Mesothelial cell of epicardium (in vitro differentiated cells): ENCODE measurements at regions not wholly inside any gene's neighbourhood (a gene's known extent, or its start where the extent isn't known, plus 50 kb on each side); places are given as distances from the start of the nearest gene placed in this dataset.

Source experiments
- DNase-seq, 2 experiments: peaks; one replicate each; pipeline ENCODE4 v3.0.0; 2021; ENCODE audit warnings: low spot score in 2 of 2; ENCODE audit not compliant: unreplicated experiment in 2 of 2
- H3K27ac Mint-ChIP-seq: 2 replicates; pipeline ENCODE4 v1.8.0; 2021; ENCODE audit warnings: mixed read lengths
- H3K27me3 Mint-ChIP-seq: 2 replicates; pipeline ENCODE4 v1.8.0; 2021; ENCODE audit warnings: low read depth, mixed read lengths
- H3K36me3 Mint-ChIP-seq: 2 replicates; pipeline ENCODE4 v1.8.0; 2021; ENCODE audit warnings: mixed read lengths
- H3K4me1 Mint-ChIP-seq: 2 replicates; pipeline ENCODE4 v1.8.0; 2021; ENCODE audit warnings: mixed read lengths
- H3K4me3 Mint-ChIP-seq: 2 replicates; pipeline ENCODE4 v1.8.0; 2021; ENCODE audit warnings: mild to moderate bottlenecking, moderate library complexity, mixed read lengths
- H3K9me3 Mint-ChIP-seq: 2 replicates; pipeline ENCODE4 v1.8.0; 2021; ENCODE audit warnings: mixed read lengths
- TF ChIP-seq, protein P1 (sequence below): fragments of 200-600 bp; sonication (generic); IDR thresholded peaks from one replicate; pipeline ENCODE4 v1.5.0; 2021; ENCODE audit warnings: antibody characterized with exemption; ENCODE audit not compliant: unreplicated experiment

DNA sequence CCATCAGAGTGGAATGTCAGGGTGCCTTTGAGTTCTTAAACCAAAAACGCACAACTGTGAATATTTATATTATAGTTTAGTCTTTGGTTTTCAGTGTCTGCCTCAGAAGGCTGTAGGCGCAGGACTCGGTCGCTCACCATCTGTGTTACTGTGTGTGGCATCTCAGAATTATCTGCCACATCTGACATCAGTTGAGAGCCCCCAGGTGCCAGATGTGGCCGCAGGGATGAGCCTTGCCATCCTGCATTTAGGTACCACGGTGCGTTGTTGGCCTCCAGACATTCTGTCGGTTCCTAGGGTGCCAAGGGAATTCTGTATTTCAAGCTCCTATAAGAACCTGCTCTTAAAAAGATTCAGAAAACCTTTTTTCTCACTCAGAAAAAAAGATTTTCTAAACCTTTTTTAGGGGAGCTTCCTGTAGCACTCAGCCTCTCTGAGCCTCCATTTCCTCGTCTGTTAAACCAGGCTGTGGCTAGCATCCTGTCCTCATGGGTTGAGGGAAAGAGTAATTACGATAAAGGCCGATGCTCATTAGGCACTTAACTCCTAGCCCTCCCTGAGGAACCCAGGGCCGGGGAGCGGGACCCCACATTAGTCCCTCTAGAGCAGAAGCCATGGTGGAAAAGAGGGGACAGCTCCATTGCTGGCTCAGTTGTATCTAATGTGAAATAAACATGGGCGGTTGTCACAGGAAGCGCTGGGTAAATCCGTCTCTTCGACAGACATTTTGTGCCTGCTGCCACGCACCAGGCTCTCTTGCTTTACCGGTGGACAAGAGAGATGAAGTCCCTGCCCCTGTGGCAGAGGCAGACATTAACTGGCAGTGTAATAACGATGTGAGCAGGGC is 70.2 kb upstream of the MORC3 start:
- Mint-ChIP-seq H3K36me3 (peaks cover 28% of the 10 kb centered on the region), H3K4me1 (peaks cover 20% of the 10 kb centered on the region), H3K27me3 (no peaks in the 10 kb centered on the region), H3K27ac (no peak overlapping the region), H3K4me3 (no peak overlapping the region), H3K9me3 (no peaks in the 10 kb centered on the region)
- TF ChIP-seq, protein P1, sequence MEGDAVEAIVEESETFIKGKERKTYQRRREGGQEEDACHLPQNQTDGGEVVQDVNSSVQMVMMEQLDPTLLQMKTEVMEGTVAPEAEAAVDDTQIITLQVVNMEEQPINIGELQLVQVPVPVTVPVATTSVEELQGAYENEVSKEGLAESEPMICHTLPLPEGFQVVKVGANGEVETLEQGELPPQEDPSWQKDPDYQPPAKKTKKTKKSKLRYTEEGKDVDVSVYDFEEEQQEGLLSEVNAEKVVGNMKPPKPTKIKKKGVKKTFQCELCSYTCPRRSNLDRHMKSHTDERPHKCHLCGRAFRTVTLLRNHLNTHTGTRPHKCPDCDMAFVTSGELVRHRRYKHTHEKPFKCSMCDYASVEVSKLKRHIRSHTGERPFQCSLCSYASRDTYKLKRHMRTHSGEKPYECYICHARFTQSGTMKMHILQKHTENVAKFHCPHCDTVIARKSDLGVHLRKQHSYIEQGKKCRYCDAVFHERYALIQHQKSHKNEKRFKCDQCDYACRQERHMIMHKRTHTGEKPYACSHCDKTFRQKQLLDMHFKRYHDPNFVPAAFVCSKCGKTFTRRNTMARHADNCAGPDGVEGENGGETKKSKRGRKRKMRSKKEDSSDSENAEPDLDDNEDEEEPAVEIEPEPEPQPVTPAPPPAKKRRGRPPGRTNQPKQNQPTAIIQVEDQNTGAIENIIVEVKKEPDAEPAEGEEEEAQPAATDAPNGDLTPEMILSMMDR, result no peak
- DNase-seq, result no peak

DNA sequence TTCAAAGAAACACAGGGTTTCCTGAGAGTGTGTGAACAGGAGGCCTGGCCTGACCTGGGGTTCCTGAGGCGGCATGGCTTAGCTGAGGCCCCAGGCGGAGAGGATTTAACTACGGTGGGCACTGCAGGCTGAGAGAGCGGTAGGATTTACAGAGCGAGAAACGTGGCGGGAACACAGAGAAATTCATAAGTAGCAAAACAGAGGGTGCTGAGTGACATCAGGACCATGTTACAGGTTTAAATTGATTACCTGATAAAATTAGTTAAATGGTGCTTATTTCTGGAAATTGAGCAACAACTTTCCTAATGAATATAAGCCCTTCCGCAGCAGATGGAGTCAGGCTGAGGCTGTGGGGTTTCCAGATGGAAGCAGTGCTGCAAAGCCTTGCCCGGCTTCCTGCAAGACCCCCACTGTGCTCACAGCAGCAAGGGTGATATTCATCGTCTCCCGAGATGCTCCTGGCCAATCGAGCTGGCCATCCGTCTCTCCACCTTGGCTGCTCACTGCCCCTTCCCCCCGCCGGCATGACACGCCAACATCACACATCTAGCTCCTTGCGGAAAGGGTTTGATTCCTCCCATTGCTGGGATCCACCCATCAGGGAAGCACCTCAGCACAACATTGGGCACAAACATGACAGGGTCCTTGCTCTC is 69.4 kb upstream of the MORC3 start:
- H3K4me1 Mint-ChIP-seq, result peaks cover 20% of the 10 kb centered on the region

DNA sequence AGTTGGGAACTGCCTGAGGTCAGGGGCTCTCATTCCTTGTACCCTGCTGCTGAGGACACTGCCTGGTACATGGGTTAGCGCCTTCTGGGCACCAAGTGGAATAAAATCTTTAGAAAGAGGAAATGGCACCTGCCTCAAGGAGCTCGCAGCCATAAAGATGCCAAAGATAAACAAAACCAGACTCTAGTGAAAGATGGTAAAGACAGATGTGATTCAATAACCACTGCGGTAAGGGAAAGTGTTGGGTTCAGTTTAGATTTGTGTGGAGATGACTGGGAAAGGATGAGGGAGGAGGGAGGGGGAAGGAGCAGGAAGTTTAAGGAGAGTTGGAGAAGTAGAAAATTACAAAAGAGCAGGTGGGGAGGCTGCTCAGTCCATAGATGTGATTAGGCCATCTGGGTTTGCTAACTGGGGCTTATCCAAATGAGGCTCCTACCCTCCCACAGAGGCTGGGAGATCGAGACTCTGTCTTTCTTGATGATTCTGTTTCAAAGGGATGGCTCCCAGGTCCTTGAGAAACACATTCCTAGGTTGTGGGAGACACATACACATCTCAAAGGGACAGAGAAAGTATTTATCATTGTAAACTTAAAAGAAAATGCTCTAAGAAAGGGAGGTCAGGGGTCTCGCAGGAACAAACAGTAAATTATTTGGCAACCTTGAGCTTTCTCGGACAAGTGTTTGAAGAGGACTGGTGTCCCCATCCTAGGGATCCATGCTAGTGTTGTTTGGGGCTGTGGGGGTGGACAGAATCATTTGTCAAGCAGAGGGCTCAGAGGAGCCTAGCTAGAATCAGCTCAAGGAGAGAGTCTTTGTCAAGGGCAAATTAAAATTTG is 65.7 kb upstream of the MORC3 start:
- TF ChIP-seq, protein P1, result no peak
- peaks cover 19% of the 10 kb centered on the region for H3K36me3 Mint-ChIP-seq
- H3K27me3 Mint-ChIP-seq, result no peaks in the 10 kb centered on the region
- no peaks in the 10 kb centered on the region for H3K4me1 Mint-ChIP-seq
- no peak overlapping the region for H3K4me3 Mint-ChIP-seq
- no peak for DNase-seq
- no peak overlapping the region for H3K27ac Mint-ChIP-seq
- H3K9me3 Mint-ChIP-seq, result no peaks in the 10 kb centered on the region

More for the DNA sequence above, 69.4 kb upstream of the MORC3 start:
- no peaks in the 10 kb centered on the region for H3K27me3 Mint-ChIP-seq
- no peak for DNase-seq
- H3K9me3 Mint-ChIP-seq, result no peaks in the 10 kb centered on the region
- no peak overlapping the region for H3K27ac Mint-ChIP-seq
- TF ChIP-seq, protein P1, result no peak
- H3K4me3 Mint-ChIP-seq, result no peak overlapping the region
- peaks cover 24% of the 10 kb centered on the region for H3K36me3 Mint-ChIP-seq

DNA sequence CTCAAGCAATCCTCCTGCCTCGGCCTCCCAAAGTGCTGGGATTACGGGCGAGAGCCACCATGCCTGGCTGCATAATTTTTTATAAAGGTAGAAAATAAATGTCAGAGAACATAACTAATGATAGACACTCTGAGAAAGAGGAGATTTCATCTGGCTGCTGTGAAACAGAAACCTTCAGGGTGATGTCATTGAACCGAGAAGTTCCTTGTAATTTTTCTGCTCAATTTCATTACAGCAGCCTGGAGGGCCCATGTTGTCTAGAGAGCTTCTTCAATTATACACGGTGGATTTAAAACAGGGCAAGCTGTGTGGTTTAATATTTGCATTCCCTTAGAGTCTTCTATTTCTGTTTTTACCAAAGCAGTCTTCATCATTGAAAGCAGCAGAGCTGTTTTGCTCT is 64.3 kb upstream of the MORC3 start:
- no peaks in the 10 kb centered on the region for H3K27me3 Mint-ChIP-seq

DNA sequence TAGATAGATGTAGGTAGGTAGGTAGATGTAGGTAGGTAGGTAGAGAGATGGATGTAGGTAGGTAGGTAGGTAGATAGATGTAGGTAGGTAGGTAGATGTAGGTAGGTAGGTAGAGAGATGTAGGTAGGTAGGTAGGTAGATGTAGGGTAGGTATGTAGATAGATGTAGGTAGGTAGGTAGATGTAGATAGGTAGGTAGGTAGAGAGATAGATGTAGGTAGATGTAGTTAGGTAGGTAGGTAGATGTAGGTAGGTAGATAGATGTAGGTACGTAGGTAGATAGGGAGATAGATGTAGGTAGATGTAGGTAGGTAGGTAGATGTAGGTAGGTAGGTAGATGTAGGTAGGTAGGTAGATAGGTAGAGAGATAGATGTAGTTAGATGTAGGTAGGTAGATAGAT is 62.3 kb upstream of the MORC3 start:
- Mint-ChIP-seq H3K4me3 (no peak overlapping the region), H3K27ac (no peak overlapping the region), H3K27me3 (no peaks in the 10 kb centered on the region), H3K36me3 (peaks cover 18% of the 10 kb centered on the region), H3K4me1 (peaks cover 3% of the 10 kb centered on the region), H3K9me3 (no peaks in the 10 kb centered on the region)
- DNase-seq, result no peak
- TF ChIP-seq, protein P1, result no peak

More for the DNA sequence above, 64.3 kb upstream of the MORC3 start:
- Mint-ChIP-seq H3K4me1 (peaks cover 3% of the 10 kb centered on the region), H3K4me3 (no peak overlapping the region), H3K9me3 (no peaks in the 10 kb centered on the region), H3K27ac (no peak overlapping the region), H3K36me3 (peaks cover 20% of the 10 kb centered on the region)
- DNase-seq, result no peak
- TF ChIP-seq, protein P1, result no peak
